Kidney epithelial cell (primary cell): ENCODE measurements at regions not wholly inside any gene's neighbourhood (a gene's known extent, or its start where the extent isn't known, plus 50 kb on each side); places are given as distances from the start of the nearest gene placed in this dataset.

ENCODE experiments used
- DNase-seq: peaks from one replicate; pipeline ENCODE4 v3.0.0-alpha.2; 2010; ENCODE audit warnings: low read depth
- H3K27me3 ChIP-seq: 2 replicates; pipeline ENCODE4 v1.6.0; 2011; ENCODE audit warnings: low read length; ENCODE audit not compliant: control insufficient read depth, insufficient read depth
- H3K36me3 ChIP-seq: 2 replicates; pipeline ENCODE4 v1.5.1; 2011; ENCODE audit warnings: low read length; ENCODE audit not compliant: control insufficient read depth, insufficient read depth
- H3K4me3 ChIP-seq: 2 replicates; pipeline ENCODE4 v1.5.1; 2011; ENCODE audit warnings: low read depth, mild to moderate bottlenecking, control low read depth, low read length
- TF ChIP-seq, protein P1 (sequence below): IDR thresholded peaks from 2 replicates; pipeline ENCODE4 v1.5.1; 2011; ENCODE audit warnings: mild to moderate bottlenecking, moderate library complexity, low read length, control low read depth, inconsistent platforms; ENCODE audit not compliant: insufficient read depth, poor library complexity, severe bottlenecking

DNA sequence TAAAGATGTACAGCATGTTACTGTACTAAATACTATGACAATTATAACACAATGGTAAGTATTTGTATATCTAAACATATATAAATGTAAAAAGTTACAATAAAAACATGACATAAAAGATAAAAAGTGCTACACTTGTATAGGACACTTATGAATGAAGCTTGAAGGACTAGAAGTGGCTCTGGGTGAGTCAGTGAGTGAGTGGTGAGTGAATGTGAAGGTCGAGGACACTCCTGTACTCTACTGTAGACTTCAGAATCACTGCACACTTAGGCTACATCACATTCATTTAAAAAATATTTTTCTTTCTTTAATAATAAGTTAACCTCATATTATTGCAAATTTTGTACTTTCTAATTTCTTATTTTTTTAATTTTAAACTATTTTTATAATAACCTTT, 1476.7 kb upstream of the CDH8 start:
- DNase-seq = no peak
- H3K4me3 ChIP-seq = no peak overlapping the region
- TF ChIP-seq, protein P1, sequence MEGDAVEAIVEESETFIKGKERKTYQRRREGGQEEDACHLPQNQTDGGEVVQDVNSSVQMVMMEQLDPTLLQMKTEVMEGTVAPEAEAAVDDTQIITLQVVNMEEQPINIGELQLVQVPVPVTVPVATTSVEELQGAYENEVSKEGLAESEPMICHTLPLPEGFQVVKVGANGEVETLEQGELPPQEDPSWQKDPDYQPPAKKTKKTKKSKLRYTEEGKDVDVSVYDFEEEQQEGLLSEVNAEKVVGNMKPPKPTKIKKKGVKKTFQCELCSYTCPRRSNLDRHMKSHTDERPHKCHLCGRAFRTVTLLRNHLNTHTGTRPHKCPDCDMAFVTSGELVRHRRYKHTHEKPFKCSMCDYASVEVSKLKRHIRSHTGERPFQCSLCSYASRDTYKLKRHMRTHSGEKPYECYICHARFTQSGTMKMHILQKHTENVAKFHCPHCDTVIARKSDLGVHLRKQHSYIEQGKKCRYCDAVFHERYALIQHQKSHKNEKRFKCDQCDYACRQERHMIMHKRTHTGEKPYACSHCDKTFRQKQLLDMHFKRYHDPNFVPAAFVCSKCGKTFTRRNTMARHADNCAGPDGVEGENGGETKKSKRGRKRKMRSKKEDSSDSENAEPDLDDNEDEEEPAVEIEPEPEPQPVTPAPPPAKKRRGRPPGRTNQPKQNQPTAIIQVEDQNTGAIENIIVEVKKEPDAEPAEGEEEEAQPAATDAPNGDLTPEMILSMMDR = no peak
- H3K36me3 ChIP-seq = no peaks in the 10 kb centered on the region
- no peaks in the 10 kb centered on the region for H3K27me3 ChIP-seq

DNA sequence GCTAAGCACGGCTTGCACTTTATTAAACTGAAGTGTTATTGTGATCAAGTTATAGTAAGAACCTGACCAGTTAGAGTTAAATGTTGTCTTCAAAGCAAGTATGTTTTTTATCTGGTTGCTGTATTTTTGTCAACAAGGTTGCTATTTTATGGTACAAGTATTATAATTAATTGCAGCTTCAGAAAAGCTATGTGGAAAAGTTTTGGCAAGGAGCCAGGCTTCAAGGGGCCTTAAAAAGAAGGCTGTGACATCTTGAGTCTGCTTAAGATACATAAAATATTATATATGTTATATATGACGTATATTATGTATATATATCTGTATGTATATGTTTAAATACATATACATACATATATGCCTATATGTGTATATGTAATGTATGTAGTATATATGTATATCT, 1461.2 kb upstream of the CDH8 start:
- TF ChIP-seq, protein P1 = no peak
- no peaks in the 10 kb centered on the region for H3K27me3 ChIP-seq

DNA sequence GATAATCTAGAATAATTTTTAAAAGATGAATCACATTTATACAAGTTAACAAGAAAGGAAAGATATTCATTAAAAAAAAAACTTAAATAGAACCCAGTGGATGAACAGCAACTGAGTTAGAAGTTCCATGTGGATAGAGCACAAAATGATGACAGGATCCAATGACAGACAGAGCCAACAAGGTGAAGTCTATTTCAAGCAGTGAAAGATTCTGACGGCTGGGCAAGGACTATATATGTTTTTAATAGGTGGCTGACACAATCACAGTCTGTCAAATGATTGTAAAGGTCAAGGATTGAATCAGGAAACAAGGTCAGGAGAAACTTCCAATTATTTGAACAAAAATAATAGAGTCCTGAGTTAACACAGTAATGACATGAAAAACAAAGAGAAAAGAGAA, 1460.0 kb upstream of the CDH8 start:
- H3K36me3 ChIP-seq = no peaks in the 10 kb centered on the region
- H3K27me3 ChIP-seq = no peaks in the 10 kb centered on the region
- TF ChIP-seq, protein P1 = no peak
- no peak for DNase-seq
- no peak overlapping the region for H3K4me3 ChIP-seq

More for the DNA sequence above, 1461.2 kb upstream of the CDH8 start:
- Histone ChIP-seq H3K36me3 (no peaks in the 10 kb centered on the region), H3K4me3 (no peak overlapping the region)
- no peak for DNase-seq

DNA sequence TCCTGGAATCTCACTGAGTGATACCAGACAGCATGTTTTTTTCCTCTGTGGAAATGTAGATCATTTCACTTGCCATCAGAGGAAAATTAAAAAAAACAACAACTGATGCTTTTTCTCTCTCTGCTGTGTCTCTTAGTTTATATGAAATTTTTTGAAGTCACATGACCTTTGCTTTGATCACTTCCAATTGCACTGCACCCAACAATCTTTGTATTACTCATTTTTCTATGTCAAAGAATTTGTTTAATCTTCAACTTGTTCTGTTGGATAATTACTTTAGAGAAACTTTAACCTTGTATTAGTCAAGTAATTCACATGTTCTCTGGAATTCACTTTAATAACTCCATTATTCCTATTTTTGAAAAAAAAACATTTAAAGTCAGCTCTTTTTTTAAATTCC, 1452.7 kb upstream of the CDH8 start:
- TF ChIP-seq, protein P1 = no peak
- no peaks in the 10 kb centered on the region for H3K27me3 ChIP-seq
- no peak for DNase-seq
- no peak overlapping the region for H3K4me3 ChIP-seq
- H3K36me3 ChIP-seq = no peaks in the 10 kb centered on the region

DNA sequence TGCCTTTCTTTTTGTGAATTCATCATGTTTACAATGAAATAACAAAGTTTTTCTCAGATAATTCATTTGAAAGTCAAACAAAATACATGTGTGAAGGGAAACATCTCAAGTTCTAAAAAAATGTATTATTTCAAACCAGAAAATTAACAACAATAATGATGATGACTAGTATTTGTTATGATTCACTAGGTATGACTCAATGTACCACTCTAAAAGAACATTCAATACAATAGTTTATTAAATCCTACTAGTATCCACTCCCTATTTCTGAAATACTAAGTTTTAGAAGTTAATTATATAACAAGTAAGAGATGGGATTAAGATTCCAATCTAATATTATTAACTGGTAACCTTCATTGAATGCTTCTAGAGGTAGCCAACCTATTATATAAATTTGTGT, 1444.8 kb upstream of the CDH8 start:
- Histone ChIP-seq H3K4me3 (no peak overlapping the region), H3K36me3 (no peaks in the 10 kb centered on the region), H3K27me3 (no peaks in the 10 kb centered on the region)
- TF ChIP-seq, protein P1 = no peak
- no peak for DNase-seq

DNA sequence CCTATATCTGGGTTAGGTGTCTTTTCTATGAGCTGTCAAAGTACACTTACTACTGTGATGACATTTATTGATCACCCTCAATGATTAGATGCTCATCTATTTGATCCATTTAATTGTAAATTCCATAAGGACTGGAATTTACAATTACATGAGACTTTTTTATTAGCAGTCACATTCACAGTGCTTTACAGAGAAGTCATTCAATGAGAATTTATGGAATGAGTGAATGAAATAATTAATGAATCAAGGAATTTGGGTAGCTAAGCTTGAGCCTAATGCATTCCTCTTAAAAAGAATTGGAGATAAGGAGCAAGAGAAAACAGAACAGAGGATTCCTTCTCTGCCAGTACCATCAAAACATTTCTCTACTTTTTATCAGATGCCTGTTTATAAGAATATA, 1437.5 kb upstream of the CDH8 start:
- DNase-seq = no peak
- Histone ChIP-seq H3K27me3 (no peaks in the 10 kb centered on the region), H3K36me3 (no peaks in the 10 kb centered on the region), H3K4me3 (no peak overlapping the region)
- TF ChIP-seq, protein P1 = no peak
